MM.1S (cell line): ENCODE measurements at regions not wholly inside any gene's neighbourhood (a gene's known extent, or its start where the extent isn't known, plus 50 kb on each side); places are given as distances from the start of the nearest gene placed in this dataset.

ENCODE experiments used
- DNase-seq: peaks from one replicate; pipeline ENCODE4 v3.0.0-alpha.2; 2015
- H2AFZ ChIP-seq: fragments of 300-600 bp; sonication (generic); 2 replicates; pipeline ENCODE4 v1.6.0; 2016; ENCODE audit warnings: antibody characterized with exemption, low read length
- H3F3A ChIP-seq: fragments of 300-600 bp; sonication (generic); 2 replicates; pipeline ENCODE4 v1.6.1; 2016; ENCODE audit warnings: mild to moderate bottlenecking, antibody characterized with exemption, low read length, moderate library complexity, mixed read lengths; ENCODE audit not compliant: insufficient read depth
- H3K27ac ChIP-seq: fragments of 300-600 bp; sonication (generic); 2 replicates; pipeline ENCODE4 v1.5.1; 2016; ENCODE audit warnings: mild to moderate bottlenecking, low read length
- H3K27me3 ChIP-seq: fragments of 300-600 bp; sonication (generic); replicated peaks from 2 replicates; pipeline ENCODE4 v1.6.0; 2016; ENCODE audit warnings: low read length; ENCODE audit not compliant: insufficient read depth
- H3K36me3 ChIP-seq: fragments of 300-600 bp; sonication (generic); replicated peaks from 2 replicates; pipeline ENCODE4 v1.6.1; 2016; ENCODE audit warnings: mild to moderate bottlenecking, low read length, mixed read lengths; ENCODE audit not compliant: insufficient read depth
- H3K4me1 ChIP-seq: fragments of 300-600 bp; sonication (generic); 2 replicates; pipeline ENCODE4 v1.6.1; 2016; ENCODE audit warnings: low read length, mixed read lengths
- H3K4me2 ChIP-seq: fragments of 300-600 bp; sonication (generic); 2 replicates; pipeline ENCODE4 v1.6.0; 2016; ENCODE audit warnings: low read depth, low read length
- H3K4me3 ChIP-seq: fragments of 300-600 bp; sonication (generic); 2 replicates; pipeline ENCODE4 v1.5.1; 2016; ENCODE audit warnings: low read length, mixed read lengths
- H3K79me2 ChIP-seq: fragments of 300-600 bp; sonication (generic); 2 replicates; pipeline ENCODE4 v1.6.1; 2016; ENCODE audit warnings: mixed run types, low read length, mixed read lengths
- H3K9ac ChIP-seq: fragments of 300-600 bp; sonication (generic); 2 replicates; pipeline ENCODE4 v1.6.1; 2016; ENCODE audit warnings: low read length, mixed read lengths
- H3K9me2 ChIP-seq: fragments of 300-600 bp; sonication (generic); replicated peaks from 2 replicates; pipeline ENCODE4 v1.6.1; 2016; ENCODE audit warnings: mild to moderate bottlenecking, low read length, mixed read lengths; ENCODE audit not compliant: insufficient read depth
- H3K9me3 ChIP-seq: fragments of 300-600 bp; sonication (generic); replicated peaks from 2 replicates; pipeline ENCODE4 v1.6.1; 2016; ENCODE audit warnings: mild to moderate bottlenecking, low read length, mixed read lengths; ENCODE audit not compliant: insufficient read depth
- H4K20me1 ChIP-seq: fragments of 300-600 bp; sonication (generic); 2 replicates; pipeline ENCODE4 v1.6.1; 2016; ENCODE audit warnings: mild to moderate bottlenecking, low read length, moderate library complexity, mixed read lengths; ENCODE audit not compliant: insufficient read depth
- CTCF ChIP-seq: fragments of 300-600 bp; sonication (generic); IDR thresholded peaks from 2 replicates; pipeline ENCODE4 v1.5.1; 2016; ENCODE audit warnings: antibody characterized with exemption, low read length, mixed read lengths
- EZH2 ChIP-seq: fragments of 300-600 bp; sonication (generic); optimal IDR thresholded peaks from 2 replicates; pipeline ENCODE3; 2017; ENCODE audit warnings: low read depth, mild to moderate bottlenecking, antibody characterized with exemption, low read length, mixed read lengths
- EZH2phosphoT487 ChIP-seq: fragments of 300-600 bp; sonication (generic); IDR thresholded peaks from 2 replicates; pipeline ENCODE4 v1.6.1; 2018; ENCODE audit warnings: antibody characterized with exemption, low read length

- Histone ChIP-seq H4K20me1 (no peaks in the 10 kb centered on the region), H3K36me3 (no peaks in the 10 kb centered on the region), H3F3A (no peaks in the 10 kb centered on the region), H3K9me3 (no peaks in the 10 kb centered on the region), H3K4me1 (0 out of 2 replicates have a peak, but pooled peaks cover 3% of the 10 kb centered on the region), H3K9ac (no peak overlapping the region), H3K4me2 (no peak overlapping the region), H3K79me2 (no peaks in the 10 kb centered on the region), H3K9me2 (no peaks in the 10 kb centered on the region; the same call in 1 of the 2 replicates), H3K27me3 (no peaks in the 10 kb centered on the region), H3K4me3 (no peak overlapping the region), H2AFZ (no peak overlapping the region), H3K27ac (no peak overlapping the region)
- TF ChIP-seq CTCF (no peak), EZH2 (no peak), EZH2phosphoT487 (no peak)
- no peak for DNase-seq
Measured at GRCh38 chr5:90134892-90135291, 274.7 kb downstream of the CETN3 start.

GRCh38 chr5:90134381-90134780 lies 275.2 kb downstream of the CETN3 start:
- Histone ChIP-seq H3K4me3 (no peak overlapping the region), H3K9me3 (no peaks in the 10 kb centered on the region), H3F3A (no peaks in the 10 kb centered on the region), H3K9me2 (no peaks in the 10 kb centered on the region; the same call in 1 of the 2 replicates), H3K4me1 (0 out of 2 replicates have a peak, but pooled peaks cover 3% of the 10 kb centered on the region), H3K79me2 (no peaks in the 10 kb centered on the region), H4K20me1 (no peaks in the 10 kb centered on the region), H3K4me2 (no peak overlapping the region), H3K27ac (no peak overlapping the region), H3K27me3 (no peaks in the 10 kb centered on the region), H3K9ac (no peak overlapping the region), H2AFZ (no peak overlapping the region), H3K36me3 (no peaks in the 10 kb centered on the region)
- TF ChIP-seq CTCF (no peak), EZH2 (no peak)
- DNase-seq = no peak

- no peaks in the 10 kb centered on the region for H3K27me3 ChIP-seq
- H3K79me2 ChIP-seq = no peaks in the 10 kb centered on the region
- H3K36me3 ChIP-seq = no peaks in the 10 kb centered on the region
- H3K9me3 ChIP-seq = no peaks in the 10 kb centered on the region
- H2AFZ ChIP-seq = no peak overlapping the region
- H3K4me1 ChIP-seq = 0 out of 2 replicates have a peak, but pooled peaks cover 3% of the 10 kb centered on the region
- no peak for DNase-seq
- H3K9me2 ChIP-seq = no peaks in the 10 kb centered on the region; the same call in 1 of the 2 replicates
- H3K9ac ChIP-seq = no peak overlapping the region
- no peak overlapping the region for H3K4me2 ChIP-seq
- no peaks in the 10 kb centered on the region for H3F3A ChIP-seq
- no peak for TF ChIP-seq EZH2
- TF ChIP-seq CTCF = no peak
- TF ChIP-seq EZH2phosphoT487 = no peak
- no peak overlapping the region for H3K4me3 ChIP-seq
- no peak overlapping the region for H3K27ac ChIP-seq
- no peaks in the 10 kb centered on the region for H4K20me1 ChIP-seq
Measured at GRCh38 chr5:90133941-90134340, 275.6 kb downstream of the CETN3 start.
